Activated T-cell treated with anti-CD3 and anti-CD28 coated beads, Interleukin-2, amount 50 U/mL, for 48 hours (primary cell): ENCODE measurements at regions not wholly inside any gene's neighbourhood (a gene's known extent, or its start where the extent isn't known, plus 50 kb on each side); places are given as distances from the start of the nearest gene placed in this dataset.
"Not testable (repeated sequence)": the region's sequence is repeated elsewhere in the genome, so short reads cannot be mapped to it uniquely, and the experiment has no call there.

Source experiments
- DNase-seq, 2 experiments: peaks; one replicate each; pipeline ENCODE4 v3.0.0-alpha.2; 2020

DNA sequence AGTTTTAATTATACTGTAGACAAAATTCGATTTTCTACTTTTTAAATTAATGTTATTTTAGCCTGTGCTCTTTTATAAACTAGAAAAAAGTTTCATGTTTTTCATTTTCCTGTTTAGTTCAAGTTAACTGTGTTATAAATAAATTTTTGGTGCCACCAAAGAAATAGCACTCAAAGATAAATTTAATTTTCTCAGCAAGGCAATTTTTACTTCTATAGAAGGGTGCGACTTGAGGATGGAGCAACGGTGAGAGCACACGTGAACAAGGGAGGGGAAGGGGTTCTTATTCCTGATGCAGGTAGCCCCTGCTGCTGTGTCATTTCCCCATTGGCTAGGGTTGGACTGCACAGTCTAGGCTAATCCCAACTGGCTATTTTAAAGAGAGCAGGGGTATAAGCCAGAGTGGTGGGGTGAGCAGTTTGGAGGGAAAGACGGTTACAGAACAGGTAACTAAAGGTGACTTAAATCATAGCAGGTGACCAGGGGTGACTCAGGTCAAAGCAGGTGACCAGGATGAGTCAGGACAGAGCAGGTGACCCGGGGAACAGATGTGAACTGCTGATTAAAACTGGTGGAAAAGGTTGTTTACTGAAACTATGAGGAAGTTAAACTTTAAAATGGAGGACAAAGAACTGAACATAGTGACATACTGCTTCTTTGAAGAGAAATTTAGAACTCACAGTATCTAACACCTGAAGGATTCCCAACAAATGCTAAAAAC, 104.6 kb upstream of the GPBP1 start:
- no peak for DNase-seq

DNA sequence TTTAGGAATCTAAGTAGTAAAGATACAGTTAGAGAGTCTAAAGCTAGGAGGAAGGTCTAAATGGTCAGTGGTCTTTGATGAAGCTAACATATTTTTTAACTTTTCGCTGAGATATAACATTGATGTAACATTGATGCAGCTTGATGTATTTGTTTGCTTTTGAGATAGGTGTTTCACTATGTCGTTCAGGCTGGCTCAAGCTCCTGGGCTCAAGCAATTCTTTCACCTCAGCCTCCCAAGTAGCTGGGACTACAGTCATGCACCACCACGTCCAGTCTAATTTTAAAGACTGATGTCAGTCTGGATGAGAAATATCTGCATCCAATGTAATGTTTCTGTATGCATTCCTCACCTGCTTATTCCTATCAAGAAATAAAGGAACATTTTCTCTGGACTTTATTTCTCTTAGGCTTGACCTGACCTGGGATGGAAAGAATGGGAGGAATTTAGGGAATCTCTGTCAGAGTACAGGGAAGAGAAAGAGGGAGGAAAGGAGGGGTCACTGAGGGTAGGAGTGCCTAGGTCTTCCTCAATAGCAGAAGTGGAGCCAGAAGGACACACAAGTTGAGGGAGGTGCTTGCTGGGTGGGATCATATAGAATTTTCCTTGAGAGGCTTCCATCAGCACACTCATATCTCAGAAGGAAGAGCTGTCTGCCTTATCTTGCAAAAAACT, 101.5 kb upstream of the GPBP1 start:
- no peak for DNase-seq

DNA sequence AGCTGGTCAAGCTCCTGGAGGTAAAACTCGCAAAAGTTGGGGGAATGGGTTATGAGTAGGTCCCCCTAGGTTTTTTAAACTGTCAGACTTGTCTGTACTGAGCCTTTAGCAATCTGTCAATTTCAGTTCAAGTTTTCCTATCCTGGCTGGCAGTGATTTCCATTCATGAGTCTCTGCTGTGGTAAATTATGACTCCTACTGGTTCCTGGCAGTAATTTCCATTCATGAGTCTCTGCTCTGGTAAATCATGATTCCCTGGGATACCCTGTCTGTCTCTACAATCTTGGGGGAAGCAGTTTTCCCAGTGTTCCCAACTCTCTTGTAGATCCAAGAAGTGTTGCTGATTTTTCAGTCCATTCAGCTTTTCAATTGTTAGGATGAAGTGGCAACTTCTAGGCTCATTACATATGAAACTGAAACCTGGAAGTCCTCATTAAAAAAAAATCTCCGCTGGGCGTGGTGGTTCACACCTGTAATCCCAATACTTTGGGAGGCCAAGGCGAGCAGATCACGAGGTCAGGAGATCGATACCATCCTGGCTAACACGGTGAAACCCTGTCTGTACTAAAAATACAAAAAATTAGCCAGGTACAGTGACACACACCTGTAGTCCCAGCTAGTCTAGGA, 91.3 kb upstream of the GPBP1 start:
- no peak for DNase-seq

DNA sequence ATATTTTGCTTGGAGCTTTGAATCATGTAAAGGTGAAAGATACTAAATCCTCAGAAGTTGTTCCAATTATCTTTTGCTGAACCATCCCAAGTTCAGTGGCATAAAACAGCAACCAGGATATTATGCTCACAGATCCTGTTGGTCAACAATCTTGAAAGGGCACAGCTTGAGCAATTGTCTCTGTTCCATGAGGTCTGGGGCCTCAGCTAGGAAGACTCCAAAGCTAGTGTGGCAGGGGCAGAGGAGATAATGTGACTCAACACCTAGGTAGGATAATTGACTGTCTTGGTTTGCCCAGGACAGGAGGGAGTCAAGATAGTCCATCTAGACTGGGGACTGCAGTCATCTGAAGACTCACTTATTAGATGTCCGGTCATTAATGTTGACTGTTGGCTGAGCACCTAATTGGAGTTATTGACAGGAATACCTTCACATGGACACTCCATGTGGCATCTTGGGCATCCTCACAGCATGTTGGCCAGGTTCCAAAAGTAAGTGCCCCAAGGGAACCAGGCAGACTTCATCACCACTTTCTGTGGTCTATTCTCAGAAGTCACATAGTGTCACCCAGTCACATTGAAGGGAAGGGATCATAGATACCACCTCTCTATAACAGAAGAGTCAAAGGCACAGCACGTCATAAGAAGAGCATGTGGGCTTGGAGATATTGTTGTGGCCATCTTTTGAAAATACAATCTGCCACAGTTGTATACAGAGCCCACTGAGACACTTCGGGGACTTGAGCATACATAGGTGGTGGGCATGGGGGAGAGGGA, 88.4 kb upstream of the GPBP1 start:
- DNase-seq, result no peak

DNA sequence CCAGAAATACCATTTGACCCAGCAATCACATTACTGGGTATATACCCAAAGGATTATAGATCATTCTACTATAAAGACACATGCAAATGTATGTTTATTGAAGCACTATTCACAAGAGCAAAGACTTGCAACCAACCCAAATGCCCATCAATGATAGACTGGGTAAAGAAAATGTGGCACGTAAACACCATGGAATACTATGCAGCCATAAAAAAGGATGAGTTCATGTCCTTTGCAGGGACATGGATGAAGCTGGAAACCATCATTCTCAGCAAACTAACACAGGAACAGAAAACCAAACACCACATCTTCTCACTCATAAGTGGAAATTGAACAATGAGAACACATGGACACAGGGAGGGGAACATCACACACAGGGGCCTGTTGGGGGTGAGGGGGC, 85.9 kb upstream of the GPBP1 start:
- DNase-seq, result not testable (repeated sequence)

DNA sequence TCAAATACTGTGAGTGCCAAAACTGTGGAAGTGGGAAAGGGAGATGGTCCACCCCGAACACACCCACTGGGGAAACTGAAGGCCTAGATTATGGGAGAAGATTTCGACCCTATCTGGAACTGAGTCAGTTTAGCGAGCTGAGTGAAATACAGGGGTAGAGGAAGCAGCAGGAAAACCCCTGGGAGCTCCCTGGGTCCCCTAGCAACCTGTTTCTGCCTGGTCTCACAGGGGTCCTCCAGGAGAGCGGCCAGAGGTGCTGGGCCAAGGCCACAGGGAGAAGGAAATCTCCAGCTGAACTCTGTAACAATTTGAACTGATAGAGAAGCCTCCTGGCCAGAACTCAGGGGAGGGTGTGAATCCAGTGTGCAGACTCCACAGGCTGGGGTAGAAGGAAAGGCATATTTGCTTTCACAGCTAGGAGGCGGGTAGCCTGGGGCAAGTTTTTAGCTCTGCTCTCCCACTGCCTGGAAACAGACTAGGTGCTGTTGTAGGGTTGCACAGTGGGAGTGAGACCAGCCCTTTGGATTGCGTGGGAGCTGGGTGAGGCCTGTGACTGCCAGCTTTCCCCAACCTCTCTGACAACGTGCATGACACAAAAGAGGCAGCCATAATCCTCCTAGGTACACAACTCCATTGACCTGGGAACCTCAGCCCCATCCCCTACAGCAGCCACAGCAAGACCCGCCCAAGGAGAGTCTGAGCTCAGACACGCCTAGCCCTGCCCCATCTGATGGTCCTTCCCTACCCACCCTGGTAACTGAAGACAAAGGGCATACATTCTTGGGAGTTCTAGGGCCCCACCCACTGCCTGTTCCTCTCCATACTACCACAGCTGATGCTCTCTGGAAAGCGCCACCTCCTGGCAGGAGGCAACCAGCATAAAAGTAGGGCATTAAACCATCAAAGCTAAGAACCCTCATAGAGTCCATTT, 78.8 kb upstream of the GPBP1 start:
- peak in 1 of 2 experiments; percentile 22 for DNase-seq

DNA sequence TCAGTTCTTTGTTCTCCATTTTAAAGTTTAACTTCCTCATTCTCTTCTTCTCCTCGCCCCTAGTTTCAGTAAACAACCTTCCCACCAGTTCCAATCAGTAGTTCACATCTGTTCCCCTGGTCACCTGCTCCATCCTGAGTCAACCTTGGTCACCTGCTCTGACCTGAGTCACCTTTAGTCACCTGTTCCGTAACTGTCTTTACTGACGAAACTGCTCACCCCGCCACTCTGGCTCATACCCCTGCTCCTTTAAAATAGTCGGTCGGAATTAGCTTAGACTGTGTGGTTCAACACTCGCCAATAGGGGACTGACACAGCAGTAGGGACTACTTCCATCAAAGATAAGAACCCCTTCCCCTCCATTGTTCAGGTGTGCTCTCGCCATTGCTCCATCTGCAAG, 76.3 kb upstream of the GPBP1 start:
- no peak for DNase-seq

DNA sequence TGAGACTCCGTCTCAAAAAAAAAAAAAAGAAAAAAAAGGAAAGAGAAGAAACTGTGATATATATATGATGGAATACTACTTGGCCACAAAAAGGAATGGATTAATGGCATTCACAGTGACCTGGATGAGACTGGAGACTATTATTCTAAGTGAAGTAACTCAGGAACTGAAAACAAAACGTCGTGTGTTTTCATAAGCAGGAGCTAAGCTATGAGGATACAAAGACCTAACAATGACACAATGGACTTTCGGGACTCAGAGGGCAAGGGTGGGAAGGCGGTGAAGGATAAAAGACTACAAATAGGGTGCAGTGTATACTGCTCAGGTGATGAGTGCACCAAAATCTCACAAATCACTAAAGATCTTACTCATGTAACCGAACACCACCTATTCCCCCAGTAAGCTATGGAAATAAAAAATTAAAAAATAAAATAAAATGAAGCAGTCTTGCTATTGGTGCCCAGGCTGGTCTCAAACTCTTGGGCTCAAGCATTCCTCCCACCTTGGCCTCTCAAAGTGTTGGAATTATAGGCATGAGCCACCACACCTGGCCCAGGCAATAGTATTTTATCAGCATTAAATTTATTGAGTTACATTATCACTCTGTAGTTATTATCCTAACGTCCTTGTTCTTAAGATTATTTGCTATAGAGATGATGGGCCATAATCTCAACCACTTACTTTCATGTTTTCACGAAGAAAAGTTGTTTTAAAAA, 71.5 kb upstream of the GPBP1 start:
- no peak for DNase-seq

DNA sequence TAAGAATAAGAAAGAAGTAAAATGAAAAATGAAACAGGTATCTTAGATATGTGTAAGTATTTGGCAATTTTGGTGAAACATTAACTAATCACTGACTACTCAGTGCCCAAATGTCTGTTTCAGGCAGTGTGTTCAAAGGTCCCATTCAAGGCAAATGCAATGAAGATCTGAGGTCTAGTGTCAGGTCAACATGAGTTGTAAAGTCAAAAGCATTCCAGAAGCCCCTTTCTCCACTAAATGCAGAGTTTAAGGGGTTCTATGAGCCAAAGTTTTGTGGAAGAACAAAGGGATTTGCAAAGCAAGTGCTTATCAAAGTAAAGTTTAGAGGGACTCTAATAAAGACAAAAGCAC, 71.0 kb upstream of the GPBP1 start:
- no peak for DNase-seq

DNA sequence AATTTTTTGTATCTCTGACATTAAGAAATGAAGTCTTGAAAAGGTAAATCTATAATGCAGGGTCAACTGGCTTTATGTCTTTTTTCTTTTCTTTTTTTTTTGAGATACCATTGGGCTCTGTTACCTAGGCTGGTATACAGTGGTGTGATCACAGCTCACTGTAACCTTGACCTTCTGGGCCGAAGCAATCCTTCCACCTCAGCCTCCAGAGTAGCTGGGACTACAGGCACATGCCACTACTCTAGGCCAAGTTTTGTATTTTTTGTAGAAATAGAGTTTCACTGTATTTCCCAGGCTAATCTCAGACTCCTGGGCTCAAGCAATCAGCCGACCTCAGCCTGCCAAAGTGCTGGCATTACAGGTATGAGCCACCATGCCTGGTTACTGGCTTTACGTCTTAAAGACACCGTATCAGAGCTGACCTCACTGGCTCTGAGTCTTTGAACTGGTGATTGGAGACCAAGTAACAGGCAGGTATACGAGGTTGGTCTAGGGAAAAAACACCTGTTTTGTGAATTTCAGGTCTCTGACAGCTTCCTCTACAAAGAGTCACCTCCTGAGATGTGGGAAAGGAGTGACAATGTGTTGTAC, 70.4 kb upstream of the GPBP1 start:
- no peak for DNase-seq

DNA sequence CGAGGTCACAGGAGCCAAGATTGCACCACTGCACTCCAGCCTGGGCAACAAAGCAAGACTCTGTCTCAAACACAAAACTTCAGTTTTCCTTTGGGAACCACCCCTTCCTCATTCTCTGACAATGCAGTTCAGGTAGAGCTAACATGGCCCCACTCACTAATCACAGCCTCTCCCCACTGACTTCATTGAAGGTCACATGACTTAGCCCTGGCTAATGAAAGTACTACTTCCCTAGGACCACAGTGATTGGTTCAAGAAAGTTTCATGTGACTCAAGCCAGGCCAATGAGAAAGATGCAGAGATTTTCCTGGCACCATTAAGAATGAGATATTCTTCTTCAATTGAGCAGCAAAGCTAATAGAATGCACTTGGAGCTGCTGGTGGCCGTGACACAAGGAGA, 67.2 kb upstream of the GPBP1 start:
- no peak for DNase-seq

DNA sequence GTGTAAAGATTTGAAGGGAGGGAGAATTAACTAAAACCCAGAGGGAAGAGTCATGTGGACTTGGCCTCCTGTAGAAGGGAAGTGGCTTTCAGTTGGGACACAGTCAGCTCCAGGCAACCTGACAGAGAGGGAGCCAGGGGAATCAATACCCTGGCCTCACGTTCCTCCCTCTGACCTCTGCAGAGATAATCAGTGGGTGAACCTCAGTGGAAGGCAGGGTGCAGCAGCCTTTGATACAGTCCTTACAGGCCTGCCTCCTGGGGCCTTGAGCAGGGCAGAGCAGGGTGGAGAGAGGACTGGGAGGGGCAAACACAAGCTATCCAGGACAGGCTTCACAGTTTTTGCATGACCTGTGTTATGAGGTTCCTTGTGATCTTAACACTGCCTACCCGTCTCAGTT, 61.9 kb upstream of the GPBP1 start:
- DNase-seq, result no peak

DNA sequence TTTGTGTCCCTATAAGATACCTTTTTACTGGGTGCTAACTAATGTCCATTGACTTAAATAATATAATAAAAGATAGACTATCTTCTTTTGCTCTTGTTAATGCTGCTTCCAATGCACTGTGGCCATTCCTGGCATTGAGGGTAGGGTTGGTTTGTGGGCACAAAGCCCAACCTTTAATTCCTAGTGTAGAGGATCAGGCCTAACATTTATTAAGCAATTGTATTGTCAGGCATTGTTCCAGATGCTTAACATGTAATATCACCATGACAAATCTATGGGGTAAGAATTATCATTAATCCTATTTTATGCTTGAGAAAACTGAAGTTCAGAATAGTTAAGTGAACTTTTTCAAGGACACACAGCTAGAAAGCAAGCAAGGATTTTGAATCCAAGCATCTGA, 60.4 kb upstream of the GPBP1 start:
- no peak for DNase-seq

DNA sequence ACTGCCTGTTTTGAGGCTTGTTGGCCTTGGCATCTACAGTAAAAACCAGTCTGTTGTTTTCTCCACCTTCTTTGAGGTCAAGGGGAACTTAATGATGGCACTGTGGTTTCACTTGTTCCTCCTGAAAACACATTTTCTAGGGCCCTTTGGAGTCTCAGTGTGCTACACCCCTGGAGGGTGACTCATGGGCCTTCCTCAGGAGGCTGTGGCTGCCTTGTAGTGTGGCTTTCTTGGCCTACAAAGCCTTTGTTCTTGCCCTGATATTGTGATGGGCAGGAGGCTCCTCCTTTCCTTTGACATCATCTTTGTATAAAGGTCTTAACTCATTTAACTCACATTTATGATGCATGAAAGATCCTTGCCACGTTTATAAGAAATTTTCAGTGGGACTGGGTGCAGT, 56.3 kb upstream of the GPBP1 start:
- peak in 1 of 2 experiments; percentile 53 for DNase-seq

DNA sequence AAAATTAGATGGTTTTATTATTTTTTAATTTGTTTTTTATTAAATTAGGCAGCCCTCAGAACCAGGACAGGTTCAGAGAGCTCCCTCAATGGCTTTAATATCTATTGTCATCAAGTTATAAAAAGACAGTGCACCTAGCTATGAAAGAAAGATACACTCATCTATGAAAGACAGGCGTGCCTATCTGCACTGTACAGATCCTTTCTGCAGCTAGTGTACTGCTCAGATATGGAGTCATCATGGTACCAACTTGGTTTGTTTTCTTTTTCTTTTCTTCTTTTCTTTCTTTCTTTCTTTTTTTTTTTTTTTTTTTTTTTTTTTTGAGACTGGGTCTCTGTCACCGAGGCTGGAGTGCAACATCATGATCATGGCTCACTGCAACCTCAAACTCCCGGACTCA, 54.8 kb upstream of the GPBP1 start:
- DNase-seq, result no peak

DNA sequence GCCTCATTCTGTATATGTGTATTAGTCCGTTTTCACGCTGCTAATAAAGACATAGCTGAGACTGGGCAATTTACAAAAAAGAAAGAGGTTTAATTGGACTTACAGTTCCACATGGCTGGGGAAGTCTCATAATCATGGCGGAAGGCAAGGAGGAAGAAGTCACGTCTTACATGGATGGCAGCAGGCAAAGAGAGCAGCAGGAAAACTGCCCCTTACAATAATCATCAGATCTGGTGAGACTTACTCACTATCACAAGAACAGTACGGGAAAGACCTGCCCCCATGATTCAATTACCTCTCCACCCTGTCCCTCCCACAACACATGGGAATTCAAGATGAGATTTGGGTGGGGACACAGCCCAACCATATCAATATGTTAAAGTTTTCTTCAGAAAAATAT, 49.8 kb upstream of the GPBP1 start:
- DNase-seq, result no peak
